Neuronal stem cell (in vitro differentiated cells): ENCODE measurements at regions not wholly inside any gene's neighbourhood (a gene's known extent, or its start where the extent isn't known, plus 50 kb on each side); places are given as distances from the start of the nearest gene placed in this dataset.
"Not testable (repeated sequence)": the region's sequence is repeated elsewhere in the genome, so short reads cannot be mapped to it uniquely, and the experiment has no call there.

ENCODE experiments used
- DNase-seq: peaks from one replicate; pipeline ENCODE4 v3.0.0-alpha.2; 2013; ENCODE audit warnings: low spot score
- H2AFZ ChIP-seq: one replicate; pipeline ENCODE4 v1.6.1; 2013; ENCODE audit warnings: mild to moderate bottlenecking, low read length, inconsistent platforms
- H2AK5ac ChIP-seq: 2 replicates; pipeline ENCODE4 v1.6.1; 2013; ENCODE audit warnings: low read depth, mild to moderate bottlenecking, inconsistent platforms, low read length, moderate library complexity, mixed read lengths
- H2BK120ac ChIP-seq: 2 replicates; pipeline ENCODE4 v1.6.1; 2013; ENCODE audit warnings: low read depth, mild to moderate bottlenecking, inconsistent platforms, low read length, moderate library complexity, mixed read lengths
- H2BK12ac ChIP-seq: one replicate; pipeline ENCODE4 v1.6.1; 2013; ENCODE audit warnings: low read length, inconsistent platforms
- H2BK15ac ChIP-seq: 2 replicates; pipeline ENCODE4 v1.6.1; 2013; ENCODE audit warnings: mild to moderate bottlenecking, low read length, inconsistent platforms, mixed read lengths
- H2BK5ac ChIP-seq: one replicate; pipeline ENCODE4 v1.6.1; 2013; ENCODE audit warnings: inconsistent platforms, mild to moderate bottlenecking, low read length, moderate library complexity
- H3K14ac ChIP-seq: one replicate; pipeline ENCODE4 v1.6.1; 2013; ENCODE audit warnings: low read length, inconsistent platforms
- H3K18ac ChIP-seq: 2 replicates; pipeline ENCODE4 v1.6.1; 2013; ENCODE audit warnings: low read length, inconsistent platforms
- H3K23ac ChIP-seq: 2 replicates; pipeline ENCODE4 v1.6.1; 2013; ENCODE audit warnings: low read depth, mild to moderate bottlenecking, mixed read lengths, low read length, inconsistent platforms; ENCODE audit not compliant: poor library complexity
- H3K27ac ChIP-seq: replicated peaks from 3 replicates; pipeline ENCODE4 v1.5.1; 2013; ENCODE audit warnings: low read length, inconsistent platforms
- H3K27me3 ChIP-seq, 3 experiments: 2 replicates each; pipeline ENCODE4 v1.6.1; 2013; ENCODE audit warnings: low read length in 3 of 3, mild to moderate bottlenecking in 2 of 3, inconsistent platforms in 1 of 3, low read depth in 1 of 3, mixed read lengths in 1 of 3, moderate library complexity in 1 of 3; ENCODE audit not compliant: control insufficient read depth in 3 of 3, insufficient read depth in 3 of 3
- H3K36me3 ChIP-seq, 2 donors: replicated peaks in 1 of 2; 2 replicates each; pipeline ENCODE4 v1.6.1; 2013; ENCODE audit warnings: low read length in 2 of 2; ENCODE audit not compliant: control insufficient read depth in 2 of 2, insufficient read depth in 2 of 2
- H3K4ac ChIP-seq: 2 replicates; pipeline ENCODE4 v1.6.1; 2013; ENCODE audit warnings: inconsistent platforms, mild to moderate bottlenecking, low read length, moderate library complexity
- H3K4me1 ChIP-seq, 2 donors: 1 replicate in 1 of 2; 2 replicates in 1 of 2; pipeline ENCODE4 v1.6.1; 2013; ENCODE audit warnings: low read length in 2 of 2, low read depth in 1 of 2; ENCODE audit not compliant: control insufficient read depth in 2 of 2, insufficient read depth in 1 of 2
- H3K4me2 ChIP-seq: one replicate; pipeline ENCODE4 v1.6.1; 2013; ENCODE audit warnings: mild to moderate bottlenecking, low read length, inconsistent platforms; ENCODE audit not compliant: insufficient read depth, poor library complexity, severe bottlenecking
- H3K4me3 ChIP-seq, 2 donors: 2 replicates each; pipeline ENCODE4 v1.5.1; 2013; ENCODE audit warnings: low read length in 2 of 2, mild to moderate bottlenecking in 2 of 2, inconsistent platforms in 1 of 2, moderate library complexity in 1 of 2
- H3K79me1 ChIP-seq: one replicate; pipeline ENCODE4 v1.6.1; 2013; ENCODE audit warnings: low read depth, mild to moderate bottlenecking, inconsistent platforms, low read length, moderate library complexity
- H3K9ac ChIP-seq: one replicate; pipeline ENCODE4 v1.6.1; 2013; ENCODE audit warnings: mild to moderate bottlenecking, low read depth, low read length, inconsistent platforms; ENCODE audit not compliant: poor library complexity
- H3K9me3 ChIP-seq, 2 donors: replicated peaks in 1 of 2; 2 replicates each; pipeline versions ENCODE3 to v1.6.1; 2013; ENCODE audit warnings: low read length in 2 of 2, mild to moderate bottlenecking in 2 of 2, inconsistent platforms in 1 of 2, low read depth in 1 of 2, mixed read lengths in 1 of 2, moderate library complexity in 1 of 2; ENCODE audit not compliant: control insufficient read depth in 2 of 2, insufficient read depth in 1 of 2
- H4K8ac ChIP-seq: one replicate; pipeline ENCODE4 v1.6.1; 2013; ENCODE audit warnings: low read depth, mild to moderate bottlenecking, inconsistent platforms, low read length, moderate library complexity
- H4K91ac ChIP-seq: one replicate; pipeline ENCODE4 v1.6.1; 2013; ENCODE audit warnings: low read length, low read depth, mild to moderate bottlenecking, inconsistent platforms; ENCODE audit not compliant: poor library complexity
- WGBS, 2 donors: extraction: QIAGEN DNeasy Blood & Tissue Kit; methylation state at CpG; one replicate each; pipeline ENCODE4 v1.1.7; 2013; ENCODE audit warnings: missing lambda C conversion rate in 2 of 2, mixed read lengths in 1 of 2; ENCODE audit not compliant: insufficient read length in 2 of 2, insufficient replicate concordance in 1 of 2; ENCODE audit errors: extremely low coverage in 2 of 2; 5-methylcytosine and 5-hydroxymethylcytosine counted together

DNA sequence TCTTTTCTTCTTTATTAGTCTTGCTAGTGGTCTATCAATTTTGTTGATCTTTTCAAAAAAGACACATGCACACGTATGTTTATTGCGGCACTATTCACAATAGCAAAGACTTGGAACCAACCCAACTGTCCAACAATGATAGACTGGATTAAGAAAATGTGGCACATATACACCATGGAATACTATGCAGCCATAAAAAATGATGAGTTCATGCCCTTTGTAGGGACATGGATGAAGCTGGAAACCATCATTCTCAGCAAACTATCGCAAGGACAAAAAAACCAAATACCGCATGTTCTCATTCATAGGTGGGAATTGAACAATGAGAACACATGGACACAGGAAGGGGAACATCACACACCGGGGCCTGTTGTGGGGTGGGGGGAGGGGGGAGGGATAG lies 657.1 kb downstream of the MECOM start:
- not testable (repeated sequence) for H3K4me3 ChIP-seq, H3K4me2 ChIP-seq, H2BK12ac ChIP-seq, H2AFZ ChIP-seq, H3K79me1 ChIP-seq, H3K23ac ChIP-seq, H3K4ac ChIP-seq, H2BK5ac ChIP-seq, H2AK5ac ChIP-seq, H3K9ac ChIP-seq, H3K18ac ChIP-seq, H3K27ac ChIP-seq, H3K4me1 ChIP-seq, H3K36me3 ChIP-seq, DNase-seq, H2BK120ac ChIP-seq, H4K91ac ChIP-seq, H3K14ac ChIP-seq, H2BK15ac ChIP-seq, H3K9me3 ChIP-seq, H4K8ac ChIP-seq
- no CpG with 5 or more reads among the region's 5 CpGs for WGBS, 2 donors
- H3K27me3 ChIP-seq = peaks cover 0 to 58% (median 0%) of the 10 kb centered on the region in 3 experiments

DNA sequence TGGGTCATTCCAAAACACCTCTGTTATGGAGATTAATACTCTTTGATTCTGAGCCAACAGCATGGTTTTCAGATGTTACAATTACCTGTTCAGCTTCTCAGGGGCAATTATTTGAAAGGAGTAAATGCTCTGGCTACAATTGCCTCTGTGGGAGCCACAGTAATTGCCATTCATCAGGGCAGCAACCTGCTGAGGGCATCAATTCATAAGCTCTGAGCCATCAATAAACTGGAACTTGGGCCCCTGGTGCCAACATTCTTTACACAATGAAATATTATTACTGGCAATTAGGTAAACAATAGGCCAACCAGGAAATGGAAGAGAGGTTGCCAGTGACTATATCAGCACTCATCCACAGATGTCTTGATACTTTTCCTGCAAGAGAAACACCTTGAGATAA lies 660.8 kb downstream of the MECOM start:
- H3K79me1 ChIP-seq = no peaks in the 10 kb centered on the region
- no peak overlapping the region for H3K4me3 ChIP-seq
- H3K36me3 ChIP-seq = no peaks in the 10 kb centered on the region
- no peak overlapping the region for H2AFZ ChIP-seq
- no peak overlapping the region for H3K27ac ChIP-seq
- H3K18ac ChIP-seq = no peak overlapping the region
- H3K4me2 ChIP-seq = no peak overlapping the region
- H3K4ac ChIP-seq = no peak overlapping the region
- no peak overlapping the region for H2BK15ac ChIP-seq
- peaks cover 0 to 68% (median 0%) of the 10 kb centered on the region in 3 experiments for H3K27me3 ChIP-seq
- no peak overlapping the region for H3K9ac ChIP-seq
- no peak overlapping the region for H2BK12ac ChIP-seq
- no peak for DNase-seq
- H3K4me1 ChIP-seq = peaks cover 0 to 5% of the 10 kb centered on the region in 2 donors
- no peak overlapping the region for H2BK120ac ChIP-seq
- no peak overlapping the region for H3K23ac ChIP-seq
- no peaks in the 10 kb centered on the region for H3K9me3 ChIP-seq
- H4K91ac ChIP-seq = no peak overlapping the region
- no peak overlapping the region for H4K8ac ChIP-seq
- no peak overlapping the region for H2BK5ac ChIP-seq
- no peak overlapping the region for H2AK5ac ChIP-seq
- no peak overlapping the region for H3K14ac ChIP-seq

DNA sequence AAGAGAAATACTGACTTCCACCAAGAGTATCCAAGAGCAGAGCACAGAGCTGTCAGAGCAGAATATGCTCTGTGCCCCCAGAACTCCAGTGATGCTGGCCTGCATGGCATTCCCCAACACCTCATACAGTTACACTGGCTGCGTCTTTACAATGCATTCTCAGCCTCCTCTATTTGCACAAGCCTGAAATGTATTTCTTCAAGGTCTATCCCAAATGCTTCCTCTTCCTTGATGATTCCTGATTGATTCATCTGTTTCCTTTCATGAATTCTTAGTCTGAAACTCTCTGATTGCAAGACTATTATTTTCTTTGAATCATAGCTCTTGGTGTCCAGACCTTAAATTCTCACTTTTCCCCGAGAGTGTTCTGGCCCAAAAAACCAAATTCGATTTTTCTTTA lies 664.7 kb downstream of the MECOM start:
- peaks cover 0 to 61% (median 0%) of the 10 kb centered on the region in 3 experiments for H3K27me3 ChIP-seq
- no peak overlapping the region for H4K91ac ChIP-seq
- H3K14ac ChIP-seq = no peak overlapping the region
- no peak overlapping the region for H3K27ac ChIP-seq
- H3K4me3 ChIP-seq = no peak overlapping the region
- no peaks in the 10 kb centered on the region for H3K36me3 ChIP-seq
- WGBS, 2 donors = no CpG with 5 or more reads among the region's 3 CpGs
- no peak overlapping the region for H2BK5ac ChIP-seq
- no peak overlapping the region for H3K9ac ChIP-seq
- H2AK5ac ChIP-seq = no peak overlapping the region
- no peak overlapping the region for H3K23ac ChIP-seq
- H3K4me1 ChIP-seq = peaks cover 0 to 5% of the 10 kb centered on the region in 2 donors
- H3K4me2 ChIP-seq = no peak overlapping the region
- no peaks in the 10 kb centered on the region for H3K9me3 ChIP-seq
- no peak overlapping the region for H3K4ac ChIP-seq
- H2BK12ac ChIP-seq = no peak overlapping the region
- H2BK120ac ChIP-seq = no peak overlapping the region
- H2BK15ac ChIP-seq = no peak overlapping the region
- H4K8ac ChIP-seq = no peak overlapping the region
- no peaks in the 10 kb centered on the region for H3K79me1 ChIP-seq
- no peak for DNase-seq
- no peak overlapping the region for H2AFZ ChIP-seq
- H3K18ac ChIP-seq = no peak overlapping the region

DNA sequence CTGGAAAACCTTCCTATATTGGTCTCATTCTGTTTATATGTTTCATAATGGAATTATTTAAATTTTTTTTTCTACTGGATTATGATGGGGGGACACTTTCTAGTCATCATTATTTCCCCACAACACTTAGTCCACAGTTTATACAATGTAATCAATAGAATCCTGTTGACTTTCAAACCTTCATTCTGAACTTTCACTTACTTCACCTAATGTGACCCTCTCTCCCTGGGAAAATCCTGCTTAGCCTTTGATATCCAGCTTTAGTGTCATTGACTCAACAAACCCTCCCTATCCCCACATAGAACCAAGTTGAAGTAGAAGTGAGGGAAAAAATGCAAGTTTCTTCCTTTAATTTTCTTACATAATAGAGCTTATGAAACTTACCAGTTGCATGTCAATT lies 666.0 kb downstream of the MECOM start:
- Histone ChIP-seq H3K79me1 (no peaks in the 10 kb centered on the region), H2BK15ac (no peak overlapping the region), H2AK5ac (no peak overlapping the region), H3K9me3 (no peaks in the 10 kb centered on the region), H4K91ac (no peak overlapping the region), H3K23ac (no peak overlapping the region), H3K14ac (no peak overlapping the region), H3K4me3 (no peak overlapping the region), H2AFZ (no peak overlapping the region), H3K36me3 (no peaks in the 10 kb centered on the region), H3K27ac (no peak overlapping the region), H3K4ac (no peak overlapping the region), H3K18ac (no peak overlapping the region), H3K4me1 (no peaks in the 10 kb centered on the region), H2BK12ac (no peak overlapping the region), H3K9ac (no peak overlapping the region), H3K27me3 (peaks cover 0 to 51% (median 0%) of the 10 kb centered on the region in 3 experiments), H2BK120ac (no peak overlapping the region), H3K4me2 (no peak overlapping the region), H4K8ac (no peak overlapping the region), H2BK5ac (no peak overlapping the region)
- DNase-seq = no peak
